ENCODE measurements at regions not wholly inside any gene's neighbourhood (a gene's known extent, or its start where the extent isn't known, plus 50 kb on each side); places are given as distances from the start of the nearest gene placed in this dataset.

DNA sequence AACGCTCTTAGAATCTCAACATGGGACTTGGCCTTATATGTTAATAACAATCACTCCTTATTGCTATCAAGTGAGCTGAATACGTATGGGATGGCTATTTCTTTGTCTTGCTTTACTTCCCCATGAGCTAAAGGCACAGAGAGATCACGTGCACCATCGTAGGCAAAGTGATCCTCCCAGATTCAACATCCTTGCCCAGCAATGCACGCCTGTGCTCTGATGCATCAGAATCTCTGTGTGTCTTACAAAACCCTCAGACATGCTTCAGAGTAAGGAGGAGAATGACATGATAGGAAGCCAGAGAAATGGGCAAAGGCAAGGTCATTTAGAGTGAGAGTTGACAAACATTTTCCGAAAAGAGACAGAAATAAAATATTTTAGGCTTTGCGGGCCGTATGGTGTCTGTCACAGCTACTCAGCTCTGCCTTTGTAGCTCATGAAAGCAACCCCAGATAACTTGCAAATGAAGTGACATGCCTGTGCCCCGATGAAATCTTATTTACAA, 277.6 kb upstream of the CDH4 start:
- Histone ChIP-seq H3K27ac (no peak overlapping the region), H3K4me1 (no peaks in the 10 kb centered on the region), H3K9me3 (peaks cover 0 to 8% of the 10 kb centered on the region in 2 donors)

DNA sequence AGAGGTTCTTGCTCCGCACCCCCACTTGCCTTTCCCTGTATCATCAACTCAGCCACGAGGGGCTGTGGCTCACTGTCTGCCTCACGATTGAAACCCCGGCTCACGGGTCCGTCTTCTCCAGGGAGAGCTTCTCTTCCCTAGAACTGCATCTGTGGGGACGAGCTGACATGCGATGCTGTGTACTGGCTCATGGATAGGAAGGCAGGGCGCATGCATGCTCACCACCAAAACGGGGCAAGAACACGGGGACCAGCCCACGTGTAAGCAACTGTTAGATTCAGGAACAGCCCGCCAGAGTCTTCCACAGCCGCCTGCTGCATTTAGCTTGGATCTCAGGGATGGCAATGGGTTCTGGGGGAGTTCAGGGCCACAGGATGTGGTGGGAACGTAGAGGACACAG, 275.9 kb upstream of the CDH4 start:
- no peak overlapping the region for H3K4me3 ChIP-seq
- H3K27ac ChIP-seq, result no peak overlapping the region
- no peaks in the 10 kb centered on the region for H3K4me1 ChIP-seq
- TF ChIP-seq, protein P1, sequence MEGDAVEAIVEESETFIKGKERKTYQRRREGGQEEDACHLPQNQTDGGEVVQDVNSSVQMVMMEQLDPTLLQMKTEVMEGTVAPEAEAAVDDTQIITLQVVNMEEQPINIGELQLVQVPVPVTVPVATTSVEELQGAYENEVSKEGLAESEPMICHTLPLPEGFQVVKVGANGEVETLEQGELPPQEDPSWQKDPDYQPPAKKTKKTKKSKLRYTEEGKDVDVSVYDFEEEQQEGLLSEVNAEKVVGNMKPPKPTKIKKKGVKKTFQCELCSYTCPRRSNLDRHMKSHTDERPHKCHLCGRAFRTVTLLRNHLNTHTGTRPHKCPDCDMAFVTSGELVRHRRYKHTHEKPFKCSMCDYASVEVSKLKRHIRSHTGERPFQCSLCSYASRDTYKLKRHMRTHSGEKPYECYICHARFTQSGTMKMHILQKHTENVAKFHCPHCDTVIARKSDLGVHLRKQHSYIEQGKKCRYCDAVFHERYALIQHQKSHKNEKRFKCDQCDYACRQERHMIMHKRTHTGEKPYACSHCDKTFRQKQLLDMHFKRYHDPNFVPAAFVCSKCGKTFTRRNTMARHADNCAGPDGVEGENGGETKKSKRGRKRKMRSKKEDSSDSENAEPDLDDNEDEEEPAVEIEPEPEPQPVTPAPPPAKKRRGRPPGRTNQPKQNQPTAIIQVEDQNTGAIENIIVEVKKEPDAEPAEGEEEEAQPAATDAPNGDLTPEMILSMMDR (IDR thresholded peaks at IDR 0.05), result no peak
- TF ChIP-seq POLR2A (IDR thresholded peaks at IDR 0.05), result no peak
- H3K36me3 ChIP-seq, result no peaks in the 10 kb centered on the region
- no peak for DNase-seq
- no peaks in the 10 kb centered on the region for H3K27me3 ChIP-seq
- peaks cover 0 to 9% of the 10 kb centered on the region in 2 donors for H3K9me3 ChIP-seq
- intact Hi-C loops (cut with DNase I; ENCODE audit: low total_unique reads), result no loop called here

More for the DNA sequence above, 277.6 kb upstream of the CDH4 start:
- Histone ChIP-seq H3K27me3 (no peaks in the 10 kb centered on the region), H3K36me3 (no peaks in the 10 kb centered on the region), H3K4me3 (no peak overlapping the region)
- no peak for DNase-seq
- TF ChIP-seq, protein P1 (IDR thresholded peaks at IDR 0.05), result no peak
- intact Hi-C loops (cut with DNase I; ENCODE audit: low total_unique reads), result no loop called here

DNA sequence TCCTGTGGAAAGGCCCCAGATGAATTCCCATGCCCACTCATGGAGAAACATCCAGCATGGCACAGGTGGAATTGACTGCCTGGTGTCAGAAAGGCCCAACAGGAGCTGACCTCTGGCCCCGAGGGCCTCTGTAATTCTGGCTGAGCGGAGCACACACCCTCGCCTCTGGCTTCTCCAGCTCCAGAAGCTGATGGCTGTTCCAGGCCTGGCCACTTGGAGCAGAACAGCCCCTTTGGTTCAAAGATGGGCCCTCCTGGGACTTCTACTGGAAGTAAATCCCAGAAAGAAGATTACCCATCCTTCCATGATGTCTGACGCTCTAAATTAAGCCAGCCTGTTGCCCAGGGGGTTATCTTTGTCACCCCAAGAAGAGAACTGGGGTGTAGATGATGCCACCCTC, 275.1 kb upstream of the CDH4 start:
- Histone ChIP-seq H3K36me3 (no peaks in the 10 kb centered on the region), H3K9me3 (peaks cover 0 to 9% of the 10 kb centered on the region in 2 donors), H3K4me3 (no peak overlapping the region), H3K27ac (no peak overlapping the region), H3K4me1 (no peaks in the 10 kb centered on the region), H3K27me3 (no peaks in the 10 kb centered on the region)
- intact Hi-C loops (cut with DNase I; ENCODE audit: low total_unique reads), result no loop called here
- no peak for DNase-seq
- TF ChIP-seq, protein P1 (IDR thresholded peaks at IDR 0.05), result no peak
- TF ChIP-seq POLR2A (IDR thresholded peaks at IDR 0.05), result no peak

DNA sequence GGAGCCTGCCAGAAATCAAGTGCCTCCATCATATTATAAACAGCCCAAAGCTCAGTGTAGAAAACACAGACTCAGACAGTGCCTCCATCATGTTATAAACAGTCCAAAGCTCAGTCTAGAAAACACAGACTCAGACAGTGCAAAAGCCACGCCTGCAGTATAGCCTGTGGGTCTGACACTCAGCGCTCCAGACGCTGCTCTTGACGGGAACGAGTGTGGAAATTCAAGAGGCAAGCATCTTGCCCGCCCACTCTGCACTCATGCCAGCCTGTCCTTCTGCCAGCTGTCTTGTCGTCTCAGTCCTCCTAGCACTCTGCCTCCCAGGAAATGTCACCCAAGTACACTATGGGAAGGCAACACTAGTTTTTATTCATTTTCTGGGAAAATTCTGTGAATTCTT, 274.2 kb upstream of the CDH4 start:
- Histone ChIP-seq H3K36me3 (no peaks in the 10 kb centered on the region), H3K27ac (no peak overlapping the region), H3K9me3 (peaks cover 0 to 9% of the 10 kb centered on the region in 2 donors), H3K27me3 (no peaks in the 10 kb centered on the region), H3K4me3 (no peak overlapping the region), H3K4me1 (no peaks in the 10 kb centered on the region)
- TF ChIP-seq, protein P1 (IDR thresholded peaks at IDR 0.05), result no peak
- no peak for TF ChIP-seq POLR2A (IDR thresholded peaks at IDR 0.05)
- no peak for DNase-seq
- intact Hi-C loops (cut with DNase I; ENCODE audit: low total_unique reads), result no loop called here

DNA sequence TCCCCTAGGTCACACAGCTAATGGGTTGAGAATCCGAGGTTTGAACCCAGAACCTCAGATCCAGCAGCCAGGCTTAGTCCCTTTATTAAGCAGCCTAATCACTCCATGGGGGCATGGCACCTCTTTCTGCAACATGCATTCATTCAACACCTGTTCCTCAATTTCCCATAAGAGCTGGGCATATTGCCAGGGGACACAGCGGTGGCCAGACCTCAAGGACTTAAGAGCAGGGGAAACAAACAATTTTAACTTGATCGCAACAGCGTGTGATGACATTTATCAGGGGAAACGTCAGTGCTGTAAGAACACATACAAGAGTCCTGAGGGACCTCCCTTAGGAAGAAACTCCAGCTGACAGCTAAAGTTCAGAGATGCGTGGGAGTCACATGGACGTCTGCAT, 267.4 kb upstream of the CDH4 start:
- TF ChIP-seq POLR2A (IDR thresholded peaks at IDR 0.05), result no peak
- TF ChIP-seq, protein P1 (IDR thresholded peaks at IDR 0.05), result no peak
- intact Hi-C loops (cut with DNase I; ENCODE audit: low total_unique reads), result no loop called here
- Histone ChIP-seq H3K27me3 (no peaks in the 10 kb centered on the region), H3K36me3 (no peaks in the 10 kb centered on the region), H3K27ac (no peak overlapping the region), H3K9me3 (no peaks in the 10 kb centered on the region), H3K4me3 (no peak overlapping the region), H3K4me1 (no peaks in the 10 kb centered on the region)
- no peak for DNase-seq

All from uterus (tissue), 3 donors.